Thymus (tissue), 11 donors: ENCODE measurements at regions not wholly inside any gene's neighbourhood (a gene's known extent, or its start where the extent isn't known, plus 50 kb on each side); places are given as distances from the start of the nearest gene placed in this dataset.

Experiments used
- DNase-seq, 9 donors: peaks; one replicate each; pipeline ENCODE4 v3.0.0-alpha.2; 2013; ENCODE audit warnings: low spot score in 9 of 9, low read depth in 6 of 9, missing footprints in 1 of 9
- H3K27ac ChIP-seq, 2 donors: one replicate each; pipeline ENCODE4 v1.5.1; 2013; ENCODE audit warnings: control low read depth in 1 of 2, low read depth in 1 of 2, low read length in 1 of 2, mild to moderate bottlenecking in 1 of 2, moderate library complexity in 1 of 2
- H3K27me3 ChIP-seq, 2 donors: one replicate each; pipeline ENCODE4 v1.5.1; 2013; ENCODE audit warnings: low read length in 1 of 2; ENCODE audit not compliant: control insufficient read depth in 2 of 2, insufficient read depth in 1 of 2
- H3K36me3 ChIP-seq, 2 donors: one replicate each; pipeline ENCODE4 v1.5.1; 2013; ENCODE audit warnings: low read length in 1 of 2, mild to moderate bottlenecking in 1 of 2, moderate library complexity in 1 of 2; ENCODE audit not compliant: control insufficient read depth in 2 of 2, insufficient read depth in 2 of 2
- H3K4me1 ChIP-seq, 2 donors: one replicate each; pipeline ENCODE4 v1.5.1; 2013; ENCODE audit warnings: low read length in 2 of 2; ENCODE audit not compliant: control insufficient read depth in 2 of 2, insufficient read depth in 2 of 2
- H3K4me3 ChIP-seq, 2 donors: one replicate each; pipeline ENCODE4 v1.5.1; 2013; ENCODE audit warnings: low read length in 2 of 2, control low read depth in 1 of 2, mild to moderate bottlenecking in 1 of 2
- H3K9me3 ChIP-seq, 2 donors: one replicate each; pipeline ENCODE4 v1.5.1; 2013; ENCODE audit warnings: low read length in 1 of 2, mild to moderate bottlenecking in 1 of 2; ENCODE audit not compliant: control insufficient read depth in 2 of 2, insufficient read depth in 1 of 2
- WGBS: extraction: QIAGEN DNeasy Blood & Tissue Kit; methylation state at CpG from one replicate; pipeline ENCODE4 v1.1.7; 2013; 5-methylcytosine and 5-hydroxymethylcytosine counted together
- donor health status: healthy.

DNA sequence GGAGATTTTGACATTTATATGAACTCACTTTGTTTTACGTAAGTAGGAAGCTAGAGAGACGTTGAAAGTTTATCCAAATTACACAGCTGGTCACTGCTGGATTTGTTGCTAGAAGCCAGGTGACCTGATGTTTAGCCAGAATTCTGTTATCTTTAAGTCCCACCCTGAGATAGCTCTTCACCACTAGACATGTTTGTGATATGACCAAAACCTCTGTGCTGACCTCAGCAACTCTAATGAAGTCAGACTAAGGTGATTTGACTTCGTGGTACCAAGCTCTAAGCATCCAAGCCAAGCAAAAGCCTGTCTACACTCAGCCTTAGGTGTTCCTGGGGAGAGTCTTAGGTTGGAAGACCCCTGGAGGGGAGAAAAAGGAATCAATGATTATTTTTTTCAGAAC, 102.4 kb downstream of the ARRDC4 start:
- Histone ChIP-seq H3K4me3 (no peak overlapping the region), H3K4me1 (peaks cover 3 to 6% of the 10 kb centered on the region in 2 donors), H3K36me3 (no peaks in the 10 kb centered on the region), H3K27me3 (no peaks in the 10 kb centered on the region), H3K9me3 (no peaks in the 10 kb centered on the region), H3K27ac (no peak overlapping the region)
- no peak for DNase-seq
- 83% methylated on average over 3 of the region's 3 CpGs for WGBS

- no peaks in the 10 kb centered on the region for H3K9me3 ChIP-seq
- peaks cover 3 to 6% of the 10 kb centered on the region in 2 donors for H3K4me1 ChIP-seq
- 71% methylated on average over 2 of the region's 2 CpGs for WGBS
- no peaks in the 10 kb centered on the region for H3K27me3 ChIP-seq
- no peaks in the 10 kb centered on the region for H3K36me3 ChIP-seq
- H3K4me3 ChIP-seq, result no peak overlapping the region
- no peak overlapping the region for H3K27ac ChIP-seq
- DNase-seq, result no peak
These were observed 102.8 kb downstream of the ARRDC4 start for GRCh38 chr15:98063315-98063714.

DNA sequence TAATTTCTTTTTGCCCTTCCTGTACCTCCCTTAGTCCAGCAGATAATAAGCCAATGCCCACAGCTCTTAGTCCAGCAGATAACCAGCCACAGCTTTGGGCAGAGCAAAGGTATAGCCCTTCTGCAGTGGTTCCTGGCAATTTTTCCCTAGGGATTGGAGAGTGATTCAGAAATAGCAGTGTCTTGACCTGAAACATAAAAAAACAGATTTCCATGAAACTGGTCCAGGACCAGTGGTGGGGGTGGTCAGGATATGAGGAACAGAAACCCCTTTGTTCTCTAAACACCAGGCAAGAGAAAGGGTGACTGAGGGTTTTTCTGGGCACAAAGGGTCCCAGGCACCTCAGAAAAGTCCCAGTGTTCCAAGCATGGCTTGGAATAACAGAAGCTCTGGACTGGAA, 103.4 kb downstream of the ARRDC4 start:
- H3K27me3 ChIP-seq, result no peaks in the 10 kb centered on the region
- H3K4me3 ChIP-seq, result no peak overlapping the region
- H3K27ac ChIP-seq, result no peak overlapping the region
- H3K9me3 ChIP-seq, result no peaks in the 10 kb centered on the region
- no peaks in the 10 kb centered on the region for H3K36me3 ChIP-seq
- H3K4me1 ChIP-seq, result peaks cover 3 to 6% of the 10 kb centered on the region in 2 donors
- DNase-seq, result no peak

DNA sequence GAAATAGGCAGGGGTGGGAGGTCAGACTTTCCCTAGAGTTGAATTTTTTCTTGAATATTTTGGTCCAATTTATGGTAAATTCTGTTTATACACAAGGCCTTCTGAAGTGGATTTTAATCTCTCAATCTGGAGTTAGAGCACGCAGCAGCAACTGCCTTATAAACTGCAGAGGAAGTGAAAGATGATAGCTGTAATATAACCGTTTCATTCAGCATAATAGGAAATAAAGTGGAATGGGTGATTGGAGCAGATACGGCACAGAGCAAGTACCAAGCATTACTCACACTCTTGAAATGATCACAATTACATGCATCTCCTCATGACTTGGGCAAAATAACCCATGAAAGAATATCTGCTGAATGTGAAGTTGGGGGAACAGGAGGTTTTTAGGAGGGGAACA, 106.8 kb downstream of the ARRDC4 start:
- Histone ChIP-seq H3K9me3 (no peaks in the 10 kb centered on the region), H3K27me3 (no peaks in the 10 kb centered on the region), H3K27ac (no peak overlapping the region), H3K36me3 (no peaks in the 10 kb centered on the region), H3K4me3 (no peak overlapping the region), H3K4me1 (peaks cover 3 to 6% of the 10 kb centered on the region in 2 donors)
- WGBS, result 12% methylated on average over 3 of the region's 3 CpGs
- DNase-seq, result no peak

GRCh38 chr15:98069256-98069655, 108.8 kb downstream of the ARRDC4 start:
- H3K4me3 ChIP-seq, result no peak overlapping the region
- no peaks in the 10 kb centered on the region for H3K36me3 ChIP-seq
- WGBS, result 93% methylated on average over 4 of the region's 4 CpGs
- H3K4me1 ChIP-seq, result peaks cover 3 to 6% of the 10 kb centered on the region in 2 donors
- H3K9me3 ChIP-seq, result no peaks in the 10 kb centered on the region
- no peak for DNase-seq
- H3K27me3 ChIP-seq, result no peaks in the 10 kb centered on the region
- H3K27ac ChIP-seq, result no peak overlapping the region

DNA sequence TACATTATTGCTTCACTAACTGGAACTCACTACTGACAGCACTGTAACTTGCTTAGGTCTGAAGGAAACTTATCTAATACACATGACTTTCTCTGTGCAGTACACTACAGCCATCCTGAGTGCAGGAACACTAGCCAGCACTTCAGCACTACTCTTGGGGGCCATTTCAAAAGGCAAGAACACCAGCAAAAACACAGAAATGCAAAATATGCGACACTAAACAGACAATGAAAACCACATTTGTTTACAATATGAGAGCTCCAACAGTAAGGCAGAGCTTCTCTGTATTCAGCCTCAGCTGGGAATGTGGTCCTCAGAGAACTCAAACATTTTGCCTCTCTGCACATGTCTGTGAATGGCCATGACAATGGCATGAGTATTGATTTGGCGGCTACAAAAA, 109.6 kb downstream of the ARRDC4 start:
- over 99% methylated on average over 2 of the region's 2 CpGs for WGBS
- Histone ChIP-seq H3K36me3 (no peaks in the 10 kb centered on the region), H3K27ac (no peak overlapping the region), H3K4me1 (peaks cover 3 to 6% of the 10 kb centered on the region in 2 donors), H3K27me3 (no peaks in the 10 kb centered on the region), H3K9me3 (no peaks in the 10 kb centered on the region), H3K4me3 (no peak overlapping the region)
- DNase-seq, result no peak

DNA sequence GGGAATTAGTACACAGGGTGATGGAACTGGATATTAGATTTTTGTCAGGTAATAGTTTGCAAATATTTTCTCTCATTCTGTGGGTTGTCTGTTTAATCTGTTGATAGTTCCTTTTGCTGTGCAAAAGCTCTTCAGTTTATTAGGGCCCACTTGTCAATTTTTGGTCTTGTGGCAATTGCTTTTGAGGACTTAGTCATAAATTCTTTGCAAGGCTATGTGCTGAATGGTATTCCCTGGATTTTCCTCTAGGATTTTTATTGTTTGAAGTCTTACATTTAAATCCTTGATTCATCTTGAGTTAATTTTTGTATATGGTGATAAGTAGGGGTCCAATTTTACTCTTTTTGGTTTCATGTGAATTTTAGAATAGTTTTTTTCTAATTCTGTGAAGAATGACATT, 111.3 kb downstream of the ARRDC4 start:
- no peaks in the 10 kb centered on the region for H3K9me3 ChIP-seq
- peaks cover 4 to 6% of the 10 kb centered on the region in 2 donors for H3K4me1 ChIP-seq
- no peak overlapping the region for H3K4me3 ChIP-seq
- H3K27ac ChIP-seq, result no peak overlapping the region
- H3K27me3 ChIP-seq, result no peaks in the 10 kb centered on the region
- no peak for DNase-seq
- H3K36me3 ChIP-seq, result no peaks in the 10 kb centered on the region

DNA sequence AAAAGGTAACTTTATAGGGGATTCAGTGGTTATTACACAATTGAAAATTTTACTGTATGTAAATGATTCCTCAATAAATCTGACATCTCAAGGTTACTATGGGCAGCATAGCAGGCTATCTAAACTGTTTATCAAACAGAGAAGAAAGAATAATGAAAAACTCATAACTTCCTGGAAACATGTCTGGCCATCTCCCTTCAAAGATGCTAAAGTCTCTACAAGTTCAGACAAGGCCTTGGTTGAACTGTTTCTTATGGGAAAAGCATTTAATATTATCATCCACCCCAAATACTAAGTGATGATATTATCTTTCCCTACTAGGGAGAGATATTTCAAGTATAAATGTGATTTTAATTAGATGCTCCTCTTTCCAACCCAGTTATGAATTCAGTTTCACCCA, 114.9 kb downstream of the ARRDC4 start:
- Histone ChIP-seq H3K9me3 (no peaks in the 10 kb centered on the region), H3K27me3 (no peaks in the 10 kb centered on the region), H3K36me3 (no peaks in the 10 kb centered on the region), H3K27ac (no peak overlapping the region), H3K4me3 (no peak overlapping the region), H3K4me1 (peaks cover 0 to 5% of the 10 kb centered on the region in 2 donors)
- DNase-seq, result no peak

DNA sequence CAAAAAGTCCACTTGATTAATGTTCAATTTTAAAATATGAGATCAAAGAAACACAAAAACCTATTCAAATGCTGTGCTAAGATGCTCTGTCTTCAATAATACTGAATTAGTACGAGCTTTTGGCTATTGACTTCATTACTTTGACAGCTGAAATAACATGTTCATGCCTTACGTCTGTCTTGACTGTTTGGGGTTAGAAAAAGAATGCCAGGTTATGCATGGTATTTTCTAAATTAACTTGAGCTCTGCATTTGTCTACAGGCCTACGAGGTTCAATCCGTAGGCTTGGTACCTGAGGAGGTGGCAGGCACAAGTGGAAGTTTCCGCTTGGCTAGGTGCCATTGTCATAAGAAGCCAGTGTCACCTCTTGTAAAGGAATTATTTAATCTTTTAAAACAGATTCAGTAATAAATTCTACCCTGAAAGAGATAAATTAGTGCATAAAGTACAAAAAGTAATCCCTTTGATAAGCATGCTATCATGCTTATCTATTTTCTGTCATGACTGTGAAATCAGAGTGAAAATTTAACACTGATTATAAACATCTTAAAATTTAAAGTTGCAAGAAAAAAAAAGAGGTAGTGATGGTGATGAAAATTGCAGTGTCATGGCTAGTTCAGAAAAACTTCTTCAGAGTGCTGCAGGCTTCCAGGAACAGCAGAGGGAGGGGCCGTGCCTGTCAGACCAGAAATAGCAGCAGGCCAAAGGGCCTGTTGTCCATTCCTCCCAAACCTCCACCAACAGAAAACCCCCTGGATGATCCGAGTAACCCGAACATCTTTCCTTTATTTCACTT, 115.7 kb downstream of the ARRDC4 start:
- peaks cover 0 to 5% of the 10 kb centered on the region in 2 donors for H3K4me1 ChIP-seq
- 49% methylated on average over 8 of the region's 8 CpGs for WGBS
- no peak overlapping the region for H3K4me3 ChIP-seq
- no peak for DNase-seq
- no peak overlapping the region for H3K27ac ChIP-seq
- no peaks in the 10 kb centered on the region for H3K36me3 ChIP-seq
- H3K9me3 ChIP-seq, result no peaks in the 10 kb centered on the region
- H3K27me3 ChIP-seq, result no peaks in the 10 kb centered on the region
